Transverse colon (tissue), 3 donors: ENCODE measurements at regions not wholly inside any gene's neighbourhood (a gene's known extent, or its start where the extent isn't known, plus 50 kb on each side); places are given as distances from the start of the nearest gene placed in this dataset.

Experiments used
- POLR2A ChIP-seq: fragments of 450-650 bp; IDR thresholded peaks from one replicate; pipeline ENCODE4 v1.6.1; 2016; ENCODE audit warnings: antibody characterized with exemption, mild to moderate bottlenecking, moderate library complexity
- TF ChIP-seq, protein P1 (sequence below), 5 experiments: fragments of 200-600 bp in 3 of 5; fragments of 450-650 bp in 2 of 5; sonication (generic) in 3 of 5; IDR thresholded peaks; 1 replicate in 2 of 5; 2 replicates in 3 of 5; pipeline ENCODE4 v1.5.1; 2016 to 2017; ENCODE audit warnings: antibody characterized with exemption in 5 of 5, inconsistent platforms in 3 of 5, mild to moderate bottlenecking in 2 of 5, moderate library complexity in 1 of 5

DNA sequence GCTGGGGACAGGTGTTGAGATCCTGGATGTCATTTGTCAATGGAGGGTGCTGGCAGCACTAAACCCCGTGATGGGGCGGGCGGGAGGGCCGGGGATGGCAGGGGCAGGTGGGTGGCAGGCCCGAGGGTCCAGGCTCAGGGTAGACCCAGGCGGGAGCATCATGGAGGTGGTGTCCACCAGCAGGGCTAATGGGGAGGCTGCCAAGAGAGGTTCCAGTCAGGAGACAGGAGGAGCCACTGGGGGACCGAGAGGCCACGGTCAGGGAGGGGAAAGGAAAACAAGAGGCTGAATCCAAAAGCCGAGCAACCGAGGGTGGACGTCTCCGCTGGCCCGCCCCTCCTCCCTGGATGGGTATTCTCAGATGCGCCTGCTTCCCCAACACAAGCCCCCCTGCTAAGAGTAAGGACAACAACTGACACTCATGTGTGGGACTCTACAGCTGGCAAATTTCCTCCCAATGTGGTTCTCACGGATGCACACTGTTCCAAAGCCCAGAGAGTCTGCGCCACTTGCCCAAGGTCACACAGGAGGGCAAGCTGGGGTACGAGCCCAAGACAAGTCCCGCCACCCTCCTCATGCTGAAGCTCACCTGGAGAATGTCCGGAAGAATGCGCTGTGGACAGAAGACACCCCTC lies 132.0 kb downstream of the CPZ start:
- TF ChIP-seq, protein P1, sequence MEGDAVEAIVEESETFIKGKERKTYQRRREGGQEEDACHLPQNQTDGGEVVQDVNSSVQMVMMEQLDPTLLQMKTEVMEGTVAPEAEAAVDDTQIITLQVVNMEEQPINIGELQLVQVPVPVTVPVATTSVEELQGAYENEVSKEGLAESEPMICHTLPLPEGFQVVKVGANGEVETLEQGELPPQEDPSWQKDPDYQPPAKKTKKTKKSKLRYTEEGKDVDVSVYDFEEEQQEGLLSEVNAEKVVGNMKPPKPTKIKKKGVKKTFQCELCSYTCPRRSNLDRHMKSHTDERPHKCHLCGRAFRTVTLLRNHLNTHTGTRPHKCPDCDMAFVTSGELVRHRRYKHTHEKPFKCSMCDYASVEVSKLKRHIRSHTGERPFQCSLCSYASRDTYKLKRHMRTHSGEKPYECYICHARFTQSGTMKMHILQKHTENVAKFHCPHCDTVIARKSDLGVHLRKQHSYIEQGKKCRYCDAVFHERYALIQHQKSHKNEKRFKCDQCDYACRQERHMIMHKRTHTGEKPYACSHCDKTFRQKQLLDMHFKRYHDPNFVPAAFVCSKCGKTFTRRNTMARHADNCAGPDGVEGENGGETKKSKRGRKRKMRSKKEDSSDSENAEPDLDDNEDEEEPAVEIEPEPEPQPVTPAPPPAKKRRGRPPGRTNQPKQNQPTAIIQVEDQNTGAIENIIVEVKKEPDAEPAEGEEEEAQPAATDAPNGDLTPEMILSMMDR (IDR thresholded peaks at IDR 0.05) = no peak
- TF ChIP-seq POLR2A = no peak
